ENCODE measurements at regions not wholly inside any gene's neighbourhood (a gene's known extent, or its start where the extent isn't known, plus 50 kb on each side); places are given as distances from the start of the nearest gene placed in this dataset.

- H3K27me3 ChIP-seq: no peaks in the 10 kb centered on the region
- TF ChIP-seq CTCF (IDR thresholded peaks at IDR 0.05) (no peak), POLR2A (IDR thresholded peaks at IDR 0.05) (no peak)
- no peak overlapping the region for H3K4me3 ChIP-seq (replicated peaks in 1 of 3)
- 50 to 78% methylated on average over 1 of the region's 1 CpG for WGBS, 2 donors
- no peak for DNase-seq
- intact Hi-C loops (cut with DNase I): no loop called here
- no peaks in the 10 kb centered on the region for H3K9me3 ChIP-seq
- H3K36me3 ChIP-seq: no peaks in the 10 kb centered on the region
- no peak overlapping the region for H3K27ac ChIP-seq
- no peaks in the 10 kb centered on the region for H3K4me1 ChIP-seq
Measured at GRCh38 chr11:28627690-28628255, 519.6 kb downstream of the METTL15 start.

GRCh38 chr11:28625532-28625931 lies 517.3 kb downstream of the METTL15 start:
- Histone ChIP-seq H3K36me3 (no peaks in the 10 kb centered on the region), H3K9me3 (no peaks in the 10 kb centered on the region), H3K4me3 (replicated peaks in 1 of 3) (no peak overlapping the region), H3K4me1 (no peaks in the 10 kb centered on the region), H3K27ac (no peak overlapping the region), H3K27me3 (no peaks in the 10 kb centered on the region)
- intact Hi-C loops (cut with DNase I): no loop called here
- TF ChIP-seq CTCF (IDR thresholded peaks at IDR 0.05): no peak
- TF ChIP-seq POLR2A (IDR thresholded peaks at IDR 0.05): no peak
- no peak for DNase-seq

GRCh38 chr11:28621753-28622152 lies 513.6 kb downstream of the METTL15 start:
- H3K9me3 ChIP-seq: no peaks in the 10 kb centered on the region
- intact Hi-C loops (cut with DNase I): no loop called here
- 69 to 78% methylated on average over 8 of the region's 8 CpGs for WGBS, 2 donors
- no peaks in the 10 kb centered on the region for H3K36me3 ChIP-seq
- no peak for DNase-seq
- no peaks in the 10 kb centered on the region for H3K4me1 ChIP-seq
- H3K27me3 ChIP-seq: no peaks in the 10 kb centered on the region
- TF ChIP-seq CTCF (IDR thresholded peaks at IDR 0.05) (no peak), POLR2A (IDR thresholded peaks at IDR 0.05) (no peak)
- no peak overlapping the region for H3K4me3 ChIP-seq (replicated peaks in 1 of 3)
- H3K27ac ChIP-seq: no peak overlapping the region

- intact Hi-C loops (cut with DNase I): no loop called here
- no peaks in the 10 kb centered on the region for H3K4me1 ChIP-seq
- H3K27ac ChIP-seq: no peak overlapping the region
- H3K9me3 ChIP-seq: no peaks in the 10 kb centered on the region
- no peak overlapping the region for H3K4me3 ChIP-seq (replicated peaks in 1 of 3)
- H3K27me3 ChIP-seq: no peaks in the 10 kb centered on the region
- H3K36me3 ChIP-seq: no peaks in the 10 kb centered on the region
- DNase-seq: no peak
- 67 to 70% methylated on average over 5 of the region's 5 CpGs for WGBS, 2 donors
- TF ChIP-seq POLR2A (IDR thresholded peaks at IDR 0.05): no peak
- TF ChIP-seq CTCF (IDR thresholded peaks at IDR 0.05): no peak
Measured at GRCh38 chr11:28619846-28620540, 511.8 kb downstream of the METTL15 start.

- Histone ChIP-seq H3K27me3 (no peaks in the 10 kb centered on the region), H3K4me1 (no peaks in the 10 kb centered on the region), H3K9me3 (no peaks in the 10 kb centered on the region), H3K27ac (no peak overlapping the region), H3K4me3 (replicated peaks in 1 of 3) (no peak overlapping the region), H3K36me3 (no peaks in the 10 kb centered on the region)
- no peak for TF ChIP-seq CTCF (IDR thresholded peaks at IDR 0.05)
- TF ChIP-seq POLR2A (IDR thresholded peaks at IDR 0.05): no peak
- 80 to 87% methylated on average over 2 of the region's 2 CpGs for WGBS, 2 donors
- intact Hi-C loops (cut with DNase I): no loop called here
- no peak for DNase-seq
Measured at GRCh38 chr11:28618416-28618815, 510.2 kb downstream of the METTL15 start.

Data from thyroid gland (tissue), 4 donors.